ENCODE measurements at regions not wholly inside any gene's neighbourhood (a gene's known extent, or its start where the extent isn't known, plus 50 kb on each side); places are given as distances from the start of the nearest gene placed in this dataset.

GRCh38 chr14:53338192-53338591, 185.1 kb upstream of the DDHD1 start:
- no peak for DNase-seq

- DNase-seq, result no peak
These were observed 183.6 kb upstream of the DDHD1 start for GRCh38 chr14:53336729-53337128.

GRCh38 chr14:53333809-53334208, 180.7 kb upstream of the DDHD1 start:
- DNase-seq, result no peak

GRCh38 chr14:53331921-53332320, 178.8 kb upstream of the DDHD1 start:
- DNase-seq, result no peak

GRCh38 chr14:53331247-53331646, 178.1 kb upstream of the DDHD1 start:
- DNase-seq, result no peak

- no peak for DNase-seq
These were observed 177.3 kb upstream of the DDHD1 start for GRCh38 chr14:53330441-53330840.

GRCh38 chr14:53328841-53329240, 175.7 kb upstream of the DDHD1 start:
- DNase-seq, result no peak

- DNase-seq, result no peak
These were observed 174.6 kb upstream of the DDHD1 start for GRCh38 chr14:53327716-53328115.

- DNase-seq, result no peak
These were observed 172.2 kb upstream of the DDHD1 start for GRCh38 chr14:53325176-53325806.

GRCh38 chr14:53316504-53316903, 163.4 kb upstream of the DDHD1 start:
- DNase-seq, result no peak

- DNase-seq, result no peak
These were observed 157.3 kb upstream of the DDHD1 start for GRCh38 chr14:53310412-53310811.

GRCh38 chr14:53306911-53307310, 153.8 kb upstream of the DDHD1 start:
- no peak for DNase-seq

GRCh38 chr14:53306267-53306721, 153.2 kb upstream of the DDHD1 start:
- peak; percentile 38 for DNase-seq

GRCh38 chr14:53304726-53305381, 151.7 kb upstream of the DDHD1 start:
- DNase-seq, result no peak

- no peak for DNase-seq
These were observed 143.0 kb upstream of the DDHD1 start for GRCh38 chr14:53295985-53296582.

- no peak for DNase-seq
These were observed 142.2 kb upstream of the DDHD1 start for GRCh38 chr14:53295372-53295771.

- DNase-seq, result no peak
These were observed 133.2 kb upstream of the DDHD1 start for GRCh38 chr14:53286301-53286700.

- DNase-seq, result no peak
These were observed 132.7 kb upstream of the DDHD1 start for GRCh38 chr14:53285821-53286220.

GRCh38 chr14:53285064-53285463, 131.9 kb upstream of the DDHD1 start:
- DNase-seq, result no peak

- DNase-seq, result no peak
These were observed 125.7 kb upstream of the DDHD1 start for GRCh38 chr14:53278602-53279506.

GRCh38 chr14:53273671-53274072, 120.5 kb upstream of the DDHD1 start:
- no peak for DNase-seq

GRCh38 chr14:53265025-53265424, 111.9 kb upstream of the DDHD1 start:
- no peak for DNase-seq

- DNase-seq, result no peak
These were observed 107.8 kb upstream of the DDHD1 start for GRCh38 chr14:53260928-53261327.
